ENCODE measurements at regions not wholly inside any gene's neighbourhood (a gene's known extent, or its start where the extent isn't known, plus 50 kb on each side); places are given as distances from the start of the nearest gene placed in this dataset.

DNA sequence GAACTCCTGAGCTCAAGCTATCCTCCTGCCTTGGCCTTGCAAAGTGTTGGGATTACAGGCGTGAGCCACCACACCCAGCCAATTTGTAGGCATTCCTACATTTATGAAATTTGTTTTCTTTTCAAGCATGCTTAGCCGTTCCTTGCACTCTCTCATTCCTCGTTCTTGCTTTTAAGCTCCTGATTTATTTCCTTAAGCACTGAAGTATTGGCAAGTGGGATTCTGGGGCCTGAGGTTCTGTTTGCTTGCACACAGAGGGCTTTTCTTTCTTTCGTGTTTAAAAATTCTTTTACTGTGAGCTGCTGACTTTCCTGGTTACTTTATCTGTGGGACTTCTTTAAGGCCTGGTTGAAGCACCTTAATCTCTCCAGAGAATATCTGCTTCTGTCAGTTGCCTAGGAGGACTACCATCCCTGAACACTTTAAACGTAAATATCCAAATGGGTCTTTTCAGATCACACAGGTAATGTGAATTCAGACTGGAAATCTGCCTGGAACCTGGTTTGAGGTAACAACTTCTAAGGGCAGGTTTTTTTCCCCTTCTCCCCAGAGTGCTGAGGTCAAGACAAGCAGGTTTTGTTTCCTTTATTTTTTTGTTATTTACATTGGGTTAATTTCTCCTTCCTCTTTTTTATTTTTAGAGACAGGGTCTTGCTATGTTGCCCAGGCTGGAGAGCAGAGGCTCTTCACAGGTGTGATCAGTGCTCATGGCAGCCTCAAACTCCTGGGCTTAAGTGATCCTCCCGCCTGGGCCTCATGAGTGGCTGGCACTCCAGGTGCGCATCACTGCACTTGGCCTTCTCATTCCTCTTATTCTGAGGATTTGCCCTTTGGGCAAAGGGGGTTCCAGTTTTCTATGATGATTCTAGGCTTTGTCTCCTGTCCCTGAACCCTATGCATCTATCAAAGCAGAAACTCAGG lies 102.9 kb downstream of the PFKFB3 start:
- DNase-seq (ENCODE audit: insufficient read length, low spot score), result no peak
- no peak for FAIRE-seq

DNA sequence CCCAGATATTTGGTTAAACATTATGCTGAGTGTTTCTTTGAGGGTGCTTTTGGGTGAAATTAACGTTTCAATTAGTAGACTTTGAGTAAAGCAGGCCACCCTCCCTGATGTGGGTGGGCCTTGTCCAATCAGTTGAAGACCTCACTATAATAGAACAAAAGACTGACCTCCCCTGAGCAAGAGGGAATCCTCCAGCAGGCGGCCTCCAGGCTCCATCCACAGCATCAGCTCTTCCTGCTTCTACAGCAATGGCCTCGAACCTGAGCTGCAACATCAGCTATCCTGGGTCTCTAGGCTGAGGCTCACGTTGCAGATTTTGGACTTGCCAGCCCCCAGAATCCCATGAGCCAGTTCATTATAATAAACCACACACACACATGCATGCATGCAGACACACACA lies 104.2 kb downstream of the PFKFB3 start:
- DNase-seq (ENCODE audit: insufficient read length, low spot score), result no peak

DNA sequence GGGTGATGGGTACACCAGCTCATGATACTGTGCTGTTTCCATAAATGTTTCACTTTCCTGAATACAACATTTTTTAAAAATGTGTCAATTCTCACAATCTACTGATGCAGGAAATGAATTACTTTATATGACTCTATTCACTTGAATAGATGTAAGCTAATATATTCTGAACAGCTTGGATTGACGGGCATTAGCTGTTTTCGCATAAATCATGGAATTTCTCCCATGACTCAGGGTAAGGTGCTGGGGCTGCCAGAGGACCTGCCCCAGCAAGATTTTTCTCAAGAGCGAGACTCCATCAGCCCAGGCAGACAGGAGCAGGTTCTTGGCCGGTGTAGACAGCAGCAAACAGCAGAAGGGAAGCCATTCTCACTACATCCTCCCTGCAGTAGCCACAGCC lies 107.1 kb downstream of the PFKFB3 start:
- DNase-seq (ENCODE audit: insufficient read length, low spot score), result no peak
- no peak for FAIRE-seq

More for the DNA sequence above, 104.2 kb downstream of the PFKFB3 start:
- FAIRE-seq, result no peak

DNA sequence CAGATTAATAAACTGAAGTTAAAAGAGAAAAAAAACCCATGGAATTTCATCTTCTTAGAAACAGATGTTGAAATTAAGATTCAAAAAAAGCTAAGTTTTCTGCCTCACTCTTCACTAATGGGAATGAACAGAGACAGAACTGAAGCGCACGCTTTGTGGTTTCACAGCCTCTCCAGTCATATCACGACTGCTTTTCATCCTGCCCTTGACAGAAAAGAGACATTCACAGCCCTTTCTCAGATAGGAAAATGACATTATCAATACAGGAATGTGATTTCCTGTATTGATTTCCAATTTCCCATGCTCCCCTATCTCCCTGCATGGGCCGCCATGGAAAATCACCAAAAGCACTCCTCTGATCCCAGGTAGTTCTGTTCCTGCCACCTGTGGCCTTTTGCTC lies 108.2 kb downstream of the PFKFB3 start:
- FAIRE-seq, result peak; percentile 40

DNA sequence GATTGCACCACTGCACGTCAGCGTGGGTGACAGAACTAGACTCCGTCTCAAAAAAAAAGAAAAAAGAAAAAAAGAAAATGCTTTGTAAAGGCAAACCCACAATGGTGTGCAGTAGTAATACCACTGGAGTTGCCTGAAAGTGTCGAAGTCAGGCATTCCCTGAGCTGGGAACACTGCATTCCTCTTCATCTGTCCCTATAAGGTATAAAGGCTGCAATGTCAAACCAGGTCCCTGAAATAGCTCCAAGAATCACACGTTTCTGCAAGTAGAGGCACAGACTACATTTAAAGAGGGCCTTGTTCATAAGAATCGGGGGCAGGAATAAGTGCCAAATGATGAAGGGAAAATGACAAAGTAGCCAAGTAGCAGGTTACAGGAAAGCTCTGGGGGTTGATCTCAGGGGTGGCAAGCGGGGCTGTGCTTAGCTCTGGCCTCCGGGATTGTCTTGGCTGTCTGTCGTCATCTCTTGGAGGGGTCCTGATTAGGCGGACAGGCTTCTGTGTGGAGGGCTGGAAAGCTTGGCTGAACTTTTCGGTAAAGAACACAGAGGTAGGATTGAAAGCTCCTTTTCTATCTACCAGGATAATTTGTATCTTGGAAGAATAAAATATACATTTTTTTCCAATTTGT lies 109.1 kb downstream of the PFKFB3 start:
- no peak for DNase-seq (ENCODE audit: insufficient read length, low spot score)
- no peak for FAIRE-seq

More for the DNA sequence above, 108.2 kb downstream of the PFKFB3 start:
- DNase-seq (ENCODE audit: insufficient read length, low spot score), result no peak

DNA sequence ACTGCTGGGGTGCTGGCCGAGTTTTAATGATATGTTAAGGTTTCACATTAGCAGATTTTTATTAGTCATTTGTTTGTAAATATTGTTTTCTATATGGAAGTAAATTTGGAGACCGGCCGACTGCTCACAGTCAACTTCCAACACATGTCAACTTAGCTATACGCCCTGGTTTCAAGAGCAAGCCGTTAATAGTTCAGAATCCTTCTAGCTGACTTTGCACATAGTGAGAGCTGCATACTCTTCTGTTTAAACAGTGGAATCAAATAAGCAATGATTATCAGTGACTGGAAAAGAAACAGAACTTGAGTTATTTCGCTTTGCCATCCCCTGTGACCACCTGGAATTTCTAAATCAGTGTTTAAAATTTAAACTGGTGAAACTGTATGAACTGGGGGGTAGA lies 109.9 kb downstream of the PFKFB3 start:
- DNase-seq (ENCODE audit: insufficient read length, low spot score) (no peak), FAIRE-seq (no peak)

DNA sequence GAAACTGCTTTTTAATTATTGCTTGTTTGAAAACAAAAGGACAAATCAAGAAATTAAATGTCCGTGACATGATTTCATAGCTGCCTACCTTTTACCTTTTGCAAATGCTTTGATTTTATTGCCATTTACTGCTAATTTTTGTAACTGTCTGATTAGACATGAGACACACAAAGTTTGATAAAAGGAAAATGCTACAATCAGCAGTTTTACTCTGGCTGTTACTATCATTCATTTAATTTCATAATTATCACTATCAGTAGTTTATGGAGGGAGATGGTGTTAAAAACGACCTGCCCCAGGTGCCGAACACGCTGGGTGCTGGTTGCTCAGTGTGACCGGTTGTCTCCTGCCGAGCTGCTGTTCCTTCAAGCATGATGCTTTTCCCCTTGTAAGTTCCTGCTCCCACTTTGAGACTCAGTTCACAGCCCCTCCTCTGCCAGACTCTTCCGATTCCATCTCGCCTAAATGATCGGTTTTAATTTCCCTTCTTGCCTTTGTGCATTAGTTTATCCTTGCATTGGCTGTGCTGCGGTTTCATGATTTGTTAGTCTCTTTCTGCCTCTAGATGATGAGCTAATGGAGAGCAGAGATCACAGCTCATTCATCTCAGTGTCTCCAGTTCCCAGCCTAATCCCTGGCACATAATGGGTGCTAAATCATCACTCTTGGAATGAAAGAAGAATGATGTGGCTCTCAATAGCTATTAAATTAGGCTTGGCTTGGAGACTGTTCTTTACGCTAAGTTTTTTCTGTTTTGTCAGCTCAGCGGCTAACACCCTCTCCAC lies 110.6 kb downstream of the PFKFB3 start:
- FAIRE-seq (no peak), DNase-seq (ENCODE audit: insufficient read length, low spot score) (no peak)

DNA sequence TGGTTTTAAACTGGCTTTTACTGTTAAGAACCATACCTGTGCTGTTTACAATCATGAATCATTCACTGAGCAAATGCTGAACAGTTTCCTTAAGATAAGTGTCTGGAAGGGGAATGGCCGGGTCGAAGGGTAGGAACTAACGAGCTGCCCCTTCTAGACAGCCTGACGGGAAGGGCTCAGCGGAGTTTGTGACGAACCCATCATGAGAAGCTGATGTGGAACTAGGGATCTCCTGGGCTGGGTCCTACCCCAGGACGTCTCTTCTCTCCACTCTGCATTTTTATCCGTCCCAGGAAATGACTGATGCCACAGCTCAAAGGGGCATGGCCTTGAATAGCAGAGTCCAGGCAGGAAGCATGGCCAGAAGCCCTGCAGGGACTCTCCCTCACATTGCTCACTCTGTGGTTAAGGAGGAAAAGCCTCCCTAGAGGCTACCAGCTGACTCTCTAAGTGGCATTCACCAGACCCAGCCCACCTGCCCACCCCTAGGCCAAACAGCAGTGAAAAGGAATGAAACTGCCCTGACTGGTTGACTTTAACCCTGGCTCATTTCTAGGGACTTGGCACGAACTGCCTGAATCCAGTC lies 112.0 kb downstream of the PFKFB3 start:
- FAIRE-seq (no peak), DNase-seq (ENCODE audit: insufficient read length, low spot score) (no peak)

DNA sequence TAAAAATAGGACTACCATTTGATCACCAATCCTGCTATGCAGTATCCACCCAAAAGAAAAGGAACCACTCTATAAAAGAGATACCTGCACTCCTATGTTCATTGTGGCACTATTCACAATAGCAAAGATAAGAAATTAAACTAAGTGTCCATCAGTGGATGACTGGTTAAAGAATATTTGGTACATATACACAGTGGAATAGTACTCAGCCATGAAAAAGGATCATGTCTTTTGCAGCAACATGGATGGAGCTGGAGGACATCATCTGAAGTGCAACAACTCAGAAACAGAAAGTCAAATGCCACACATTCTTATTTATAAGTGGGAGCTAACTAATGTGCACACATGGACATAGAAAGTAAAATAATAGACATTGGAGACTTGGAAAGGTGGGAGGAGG lies 116.4 kb downstream of the PFKFB3 start:
- FAIRE-seq (no peak), DNase-seq (ENCODE audit: insufficient read length, low spot score) (no peak)

DNA sequence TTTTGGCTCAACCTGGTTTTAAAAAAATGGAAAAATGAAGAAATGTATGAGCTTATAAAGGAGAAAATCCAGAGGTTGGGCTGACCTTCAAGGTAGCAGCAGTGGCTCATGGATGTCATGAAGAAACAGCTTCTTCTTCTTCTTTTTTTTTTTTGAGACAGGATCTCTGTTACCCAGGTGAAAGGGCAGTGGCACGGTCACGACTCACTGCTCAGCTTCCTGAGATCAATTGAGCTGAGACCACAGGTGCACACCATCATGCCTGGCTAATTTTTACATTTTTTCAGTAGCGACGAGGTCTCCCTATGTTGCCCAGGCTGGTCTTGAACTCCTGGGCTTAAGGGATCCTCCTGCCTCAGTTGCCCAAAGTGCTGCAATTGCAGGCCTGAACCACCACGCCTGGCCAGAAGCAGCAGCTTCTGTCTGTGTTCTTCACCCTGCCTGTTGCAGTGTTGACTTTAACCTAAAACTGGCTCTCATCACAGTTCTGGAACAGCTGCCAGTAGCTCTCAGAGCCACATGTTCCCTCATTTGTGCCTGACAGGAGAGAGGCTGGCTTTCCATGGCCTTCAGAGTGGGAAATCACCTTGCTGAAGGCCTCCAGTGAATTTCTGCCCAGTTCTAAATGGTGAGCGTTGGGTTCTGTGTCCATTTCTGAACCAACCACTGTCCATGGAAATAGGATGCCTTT lies 117.7 kb downstream of the PFKFB3 start:
- FAIRE-seq, result peak; percentile 26
- DNase-seq (ENCODE audit: insufficient read length, low spot score), result no peak

DNA sequence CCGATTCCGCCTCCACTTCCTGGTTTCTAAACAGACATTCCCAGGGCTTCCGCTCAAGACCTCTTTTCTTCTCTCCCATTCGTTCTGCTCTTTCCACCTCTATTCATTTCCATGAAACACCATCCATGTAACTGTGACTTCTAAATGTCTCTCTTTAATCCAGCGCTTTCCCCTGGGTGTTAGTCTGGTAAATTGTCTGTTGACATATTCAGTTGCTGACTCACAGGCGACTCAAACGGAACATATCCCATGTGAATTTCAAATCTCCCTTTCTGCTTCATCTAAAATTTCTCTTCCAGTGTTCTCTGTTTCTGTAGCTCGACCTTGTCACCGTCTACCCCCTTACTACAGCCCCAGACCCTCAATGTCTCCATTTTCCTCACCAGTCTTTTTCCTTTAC lies 119.1 kb downstream of the PFKFB3 start:
- DNase-seq (ENCODE audit: insufficient read length, low spot score), result no peak

DNA sequence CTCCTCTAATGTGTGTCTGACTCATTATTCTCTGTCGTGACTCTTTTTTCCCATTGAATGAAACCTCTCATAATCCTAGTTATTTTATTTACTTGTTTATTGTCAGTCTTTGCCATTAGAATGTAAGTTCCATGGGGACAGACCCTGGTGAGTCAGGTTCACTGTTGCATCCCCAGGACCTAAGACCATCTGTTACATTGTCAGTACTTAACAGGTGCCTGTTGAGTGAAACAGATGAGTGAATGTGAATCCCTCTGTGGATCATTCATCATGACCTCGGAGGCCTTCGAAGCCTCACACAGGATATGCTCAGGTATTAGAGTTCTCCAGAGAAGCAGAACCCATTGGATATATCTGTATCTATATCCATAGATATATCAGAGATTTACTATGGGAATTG lies 120.1 kb downstream of the PFKFB3 start:
- FAIRE-seq, result no peak

More for the DNA sequence above, 119.1 kb downstream of the PFKFB3 start:
- FAIRE-seq, result no peak

DNA sequence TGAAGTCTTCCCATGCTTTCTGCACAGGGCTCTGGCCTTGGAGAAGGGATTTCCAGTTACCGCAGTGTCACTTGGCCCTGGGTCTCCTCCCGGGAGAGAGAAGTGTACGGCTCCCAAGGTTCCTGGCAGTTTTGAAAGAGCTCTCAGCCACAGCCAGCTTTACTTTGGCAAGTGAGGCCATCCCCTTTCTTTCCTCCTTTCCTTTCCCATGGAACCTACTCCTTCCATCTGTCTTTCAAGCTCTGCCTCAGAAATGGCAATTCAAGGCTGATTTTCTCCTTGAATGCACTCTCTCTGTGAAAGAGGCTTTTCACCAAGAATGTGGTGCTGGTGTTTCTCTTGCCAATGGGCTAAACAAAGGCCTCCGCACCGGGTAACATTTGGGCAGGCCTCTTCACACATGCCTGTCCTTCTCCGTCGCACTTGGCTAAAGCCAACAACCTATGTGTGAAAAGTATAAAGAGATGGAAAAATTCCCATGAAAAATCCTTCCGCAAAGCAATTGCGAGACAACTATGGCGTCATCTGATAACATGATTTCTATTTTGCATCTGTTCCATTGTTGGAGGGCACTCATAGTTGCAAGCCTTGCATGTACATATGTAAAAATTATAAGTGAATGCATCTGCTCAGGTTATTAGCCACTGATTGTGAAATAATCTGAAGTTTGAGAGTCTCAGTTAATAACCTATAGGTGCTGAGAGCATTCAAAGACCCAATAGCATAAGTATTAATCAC lies 125.4 kb downstream of the PFKFB3 start:
- DNase-seq (ENCODE audit: insufficient read length, low spot score) (no peak), FAIRE-seq (no peak)

More for the DNA sequence above, 120.1 kb downstream of the PFKFB3 start:
- no peak for DNase-seq (ENCODE audit: insufficient read length, low spot score)

DNA sequence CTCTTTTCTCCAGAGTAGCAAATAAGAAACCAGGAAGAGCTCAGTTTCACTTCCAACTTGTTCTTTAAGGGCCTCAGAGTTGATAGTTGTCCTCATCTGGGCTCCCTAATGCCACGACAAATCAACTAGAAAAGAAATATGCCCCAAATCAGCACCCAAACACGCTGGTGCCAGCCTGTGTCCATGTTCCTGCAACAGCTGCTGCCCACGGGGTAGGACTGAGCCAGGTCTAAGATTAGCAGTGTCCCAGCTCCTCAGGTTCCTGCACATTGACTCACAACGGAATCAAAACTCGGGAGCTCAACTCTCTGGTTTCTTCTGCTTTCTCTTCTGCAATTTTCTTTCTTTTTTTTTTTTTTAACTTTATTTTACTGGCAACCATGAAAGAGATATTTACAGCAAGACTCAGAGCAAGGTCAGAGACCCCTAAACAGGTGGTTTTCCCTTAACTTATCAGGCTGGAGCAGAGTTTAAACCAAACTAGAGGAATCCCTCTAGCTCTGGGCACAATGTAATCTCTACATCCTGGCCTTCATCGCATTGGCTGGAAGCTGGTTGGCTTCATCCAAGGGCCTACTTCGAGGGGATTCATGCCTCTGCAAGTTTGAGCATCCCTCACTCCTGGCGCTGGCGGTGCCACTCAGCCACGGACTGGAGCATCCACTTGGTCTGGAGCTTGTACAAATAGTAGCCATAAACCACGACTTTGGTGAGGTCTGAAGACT lies 126.1 kb downstream of the PFKFB3 start:
- no peak for FAIRE-seq
- no peak for DNase-seq (ENCODE audit: insufficient read length, low spot score)

DNA sequence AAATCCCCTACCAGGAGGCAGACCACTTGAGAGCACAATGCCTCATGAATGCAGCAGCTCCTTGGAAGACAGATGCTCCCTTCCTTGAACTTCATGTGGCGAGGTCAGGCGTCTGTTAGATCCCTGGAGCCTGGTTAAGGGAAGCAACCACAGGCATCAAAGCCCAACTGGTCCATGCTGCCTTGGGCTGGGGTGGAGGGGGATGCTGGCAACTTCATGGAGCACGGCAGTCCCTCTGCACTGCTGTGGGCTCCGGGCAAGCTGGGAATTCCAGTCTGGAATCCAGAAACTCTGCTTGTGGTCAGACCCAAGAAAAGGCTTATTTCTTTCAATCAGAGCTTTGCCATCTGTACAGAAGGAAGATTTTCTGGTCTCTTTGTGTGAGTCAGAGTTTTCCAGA lies 130.4 kb downstream of the PFKFB3 start:
- DNase-seq (ENCODE audit: insufficient read length, low spot score), result no peak
- FAIRE-seq, result no peak

DNA sequence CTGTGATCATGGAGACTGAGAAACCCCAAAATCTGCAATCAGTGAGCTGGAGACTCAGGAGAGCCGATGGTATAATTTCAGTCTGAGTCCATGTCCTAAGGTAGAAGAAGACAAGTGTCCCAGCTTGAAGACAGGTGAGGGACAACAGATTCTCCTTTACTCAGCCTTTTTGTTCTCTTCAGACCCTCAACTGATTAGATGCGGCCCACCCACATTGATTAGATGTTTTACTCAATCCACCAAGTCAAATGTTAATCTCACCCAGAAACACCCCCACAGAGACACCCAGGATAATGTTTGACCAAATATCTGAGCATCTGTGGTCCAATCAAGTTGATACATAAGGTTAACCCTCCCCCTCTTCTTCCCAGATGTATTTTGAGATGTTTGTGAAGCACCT lies 131.2 kb downstream of the PFKFB3 start:
- DNase-seq (ENCODE audit: insufficient read length, low spot score), result no peak
- no peak for FAIRE-seq

DNA sequence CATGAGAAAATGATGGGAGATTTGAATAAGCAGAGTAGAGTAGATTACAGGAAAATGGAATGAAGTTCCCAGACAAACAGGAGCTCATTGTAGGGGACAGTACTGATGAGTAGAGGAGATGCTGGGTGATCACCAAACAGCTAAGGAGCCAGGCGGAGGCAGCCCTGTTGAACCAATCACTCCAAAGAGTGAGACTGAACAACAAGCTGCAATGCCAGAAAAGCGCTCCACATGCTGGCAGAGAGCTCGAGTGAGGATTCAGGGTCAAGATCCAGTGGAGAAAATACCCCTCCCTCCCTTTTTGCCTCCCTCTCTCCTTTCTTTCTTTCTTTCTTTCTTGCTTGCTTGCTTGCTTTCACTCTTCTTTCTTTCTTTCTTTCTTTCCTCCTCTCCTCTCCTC lies 133.3 kb downstream of the PFKFB3 start:
- DNase-seq (ENCODE audit: insufficient read length, low spot score) (no peak), FAIRE-seq (no peak)

DNA sequence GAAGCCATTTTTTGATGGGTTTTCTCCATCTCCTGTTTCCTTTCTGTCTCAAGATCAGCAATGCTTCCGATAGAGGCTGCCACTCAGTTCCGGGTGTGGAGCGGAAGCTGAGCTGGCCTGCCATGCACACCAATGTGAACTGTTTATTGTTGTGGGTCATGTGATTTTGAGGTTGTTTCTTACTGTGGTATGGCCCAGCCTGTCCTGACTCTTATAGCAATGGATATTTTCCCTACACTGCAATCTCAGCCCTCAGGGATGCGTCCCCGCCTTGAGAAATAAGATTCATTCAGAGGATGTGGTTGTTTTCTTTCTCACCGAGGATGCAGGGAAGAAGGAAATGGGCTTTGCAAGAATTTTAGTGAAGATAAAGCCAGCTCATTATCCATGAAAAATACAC lies 134.7 kb downstream of the PFKFB3 start:
- FAIRE-seq (no peak), DNase-seq (ENCODE audit: insufficient read length, low spot score) (no peak)

DNA sequence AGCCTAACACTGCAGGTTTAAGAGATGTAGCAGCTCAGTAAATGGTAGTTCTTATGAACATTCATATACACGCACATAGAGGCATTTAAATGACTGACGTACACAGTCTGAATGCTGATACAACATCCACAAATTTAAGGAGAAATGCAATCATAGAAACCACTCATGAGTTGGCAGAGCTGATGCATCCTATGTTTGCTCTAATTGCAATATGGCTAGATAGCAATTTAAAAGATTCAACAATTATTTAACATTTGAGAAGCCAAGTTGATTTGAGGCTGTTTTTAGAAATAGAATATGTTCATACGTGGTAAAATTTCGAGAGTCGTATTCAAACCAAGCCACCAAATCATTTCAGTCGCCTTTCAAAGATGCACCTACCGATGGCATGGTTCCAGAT lies 135.6 kb downstream of the PFKFB3 start:
- DNase-seq (ENCODE audit: insufficient read length, low spot score) (no peak), FAIRE-seq (no peak)

Measured in GM19239 (cell line).